ENCODE measurements at regions not wholly inside any gene's neighbourhood (a gene's known extent, or its start where the extent isn't known, plus 50 kb on each side); places are given as distances from the start of the nearest gene placed in this dataset.

GRCh38 chr15:94917068-94917467 lies 685.7 kb downstream of the MCTP2 start:
- no peak for DNase-seq (ENCODE audit: low read depth)

- no peak for DNase-seq (ENCODE audit: low read depth)
Observed at GRCh38 chr15:94921936-94922335, 690.6 kb downstream of the MCTP2 start.

- DNase-seq (ENCODE audit: low read depth) = no peak
Observed at GRCh38 chr15:94924057-94924456, 692.7 kb downstream of the MCTP2 start.

DNA sequence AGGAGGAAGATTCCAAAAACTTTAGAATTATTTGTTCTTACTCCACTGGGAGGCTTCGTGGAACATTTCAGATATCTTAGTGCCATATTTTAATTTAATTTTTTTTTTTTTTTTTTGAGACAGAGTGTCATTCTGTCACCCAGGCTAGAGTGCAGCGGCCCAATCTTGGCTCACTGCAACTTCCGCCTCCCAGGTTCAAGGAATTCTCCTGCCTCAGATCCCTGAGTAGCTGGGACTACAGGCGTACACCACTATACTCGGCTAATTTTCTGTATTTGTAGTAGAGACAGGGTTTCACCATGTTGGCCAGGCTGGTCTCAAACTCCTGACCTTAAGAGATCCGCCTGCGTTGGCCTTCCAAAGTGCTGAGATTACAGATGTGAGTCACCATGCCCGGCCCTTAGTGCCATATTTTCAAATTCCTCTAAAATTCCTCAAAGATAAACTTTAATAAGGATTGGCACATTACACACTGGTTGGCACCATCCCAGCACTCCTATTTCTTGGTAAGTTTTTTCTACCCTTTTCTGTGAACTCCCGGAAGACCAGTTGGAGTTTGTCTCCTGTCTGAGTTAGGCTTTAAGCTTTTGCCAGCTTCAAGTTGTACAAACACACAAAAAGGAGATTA lies 693.7 kb downstream of the MCTP2 start:
- no peak for DNase-seq (ENCODE audit: low read depth)

- DNase-seq (ENCODE audit: low read depth) = no peak
Observed at GRCh38 chr15:94925680-94926079, 694.3 kb downstream of the MCTP2 start.

DNA sequence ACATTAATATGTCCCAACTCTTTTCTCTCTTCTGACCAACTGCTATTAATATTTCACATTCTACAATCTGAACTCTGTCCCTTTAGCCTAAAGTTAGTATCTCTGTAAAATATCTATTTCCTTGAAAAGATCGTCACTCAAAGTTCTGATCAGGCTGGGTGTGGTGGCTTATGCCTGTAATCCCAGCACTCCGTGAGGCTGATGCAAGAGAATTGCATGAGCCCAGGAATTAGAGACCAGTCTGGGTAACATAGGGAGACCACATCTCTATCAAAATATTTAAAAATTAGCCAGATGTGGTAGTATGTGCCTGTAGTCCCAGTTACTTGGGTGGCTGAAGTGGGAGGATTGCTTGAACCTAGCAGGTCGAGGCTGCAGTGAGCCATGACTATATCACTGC lies 695.6 kb downstream of the MCTP2 start:
- no peak for DNase-seq (ENCODE audit: low read depth)

DNA sequence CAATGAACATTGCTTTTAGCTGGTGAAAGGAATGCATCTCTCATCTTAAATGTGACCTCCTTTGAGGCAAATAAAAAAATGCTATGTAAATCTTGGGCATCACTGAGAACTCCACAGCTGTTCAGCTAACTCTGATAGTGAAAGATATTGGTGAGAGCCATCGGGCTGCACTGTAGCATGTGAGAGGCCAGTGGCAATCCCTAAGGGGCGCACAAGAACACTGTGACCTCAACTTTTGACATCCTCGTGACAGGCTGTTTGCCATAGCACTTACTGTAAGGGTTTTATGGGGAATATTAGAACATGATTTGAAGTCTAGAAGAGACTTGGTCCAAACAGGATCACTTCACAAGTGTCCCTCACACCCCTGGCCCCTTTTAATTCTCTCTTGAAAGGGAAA lies 697.9 kb downstream of the MCTP2 start:
- no peak for DNase-seq (ENCODE audit: low read depth)

- no peak for DNase-seq (ENCODE audit: low read depth)
Observed at GRCh38 chr15:94930441-94930840, 699.1 kb downstream of the MCTP2 start.

GRCh38 chr15:94930960-94931359 lies 699.6 kb downstream of the MCTP2 start:
- DNase-seq (ENCODE audit: low read depth) = no peak

DNA sequence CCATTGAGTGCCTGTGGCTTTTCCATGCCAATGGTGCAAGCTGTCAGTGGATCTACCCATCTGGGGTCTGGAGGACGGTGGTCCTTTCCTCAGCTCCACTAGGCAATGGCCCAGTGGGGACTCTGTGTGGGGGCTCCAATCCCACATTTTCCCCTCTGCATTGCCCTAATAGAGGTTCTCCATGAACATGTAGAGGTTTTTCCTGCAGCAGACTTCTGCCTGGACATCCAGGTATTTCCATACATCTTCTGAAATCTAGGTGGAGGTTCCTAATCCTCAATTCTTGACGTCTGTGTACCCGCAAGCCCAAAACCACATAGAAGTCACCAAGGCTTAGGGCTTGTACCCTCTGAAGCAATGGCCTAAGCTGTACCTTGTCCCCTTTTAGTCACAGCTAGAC lies 703.1 kb downstream of the MCTP2 start:
- no peak for DNase-seq (ENCODE audit: low read depth)

- DNase-seq (ENCODE audit: low read depth) = no peak
Observed at GRCh38 chr15:94937242-94937641, 705.9 kb downstream of the MCTP2 start.

- DNase-seq (ENCODE audit: low read depth) = no peak
Observed at GRCh38 chr15:94943888-94944287, 712.5 kb downstream of the MCTP2 start.

DNA sequence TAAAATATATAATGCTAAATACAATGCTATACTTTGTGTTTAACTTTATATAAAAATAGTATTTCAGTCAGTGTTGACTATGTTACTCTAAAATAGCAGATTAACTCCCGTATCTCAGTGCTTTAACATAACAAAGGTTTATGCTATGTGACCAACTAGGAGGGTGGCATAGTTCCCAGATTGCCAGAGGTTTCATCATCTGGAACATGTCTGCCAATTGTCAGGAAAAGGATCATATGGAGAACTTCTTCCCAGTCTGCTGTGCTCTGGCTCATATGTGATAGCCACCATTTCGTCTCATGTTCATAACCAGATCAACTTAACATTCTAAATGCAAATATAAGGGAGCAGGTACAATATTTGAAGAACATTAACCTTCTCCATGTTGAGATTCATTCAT lies 720.2 kb downstream of the MCTP2 start:
- DNase-seq (ENCODE audit: low read depth) = no peak

DNA sequence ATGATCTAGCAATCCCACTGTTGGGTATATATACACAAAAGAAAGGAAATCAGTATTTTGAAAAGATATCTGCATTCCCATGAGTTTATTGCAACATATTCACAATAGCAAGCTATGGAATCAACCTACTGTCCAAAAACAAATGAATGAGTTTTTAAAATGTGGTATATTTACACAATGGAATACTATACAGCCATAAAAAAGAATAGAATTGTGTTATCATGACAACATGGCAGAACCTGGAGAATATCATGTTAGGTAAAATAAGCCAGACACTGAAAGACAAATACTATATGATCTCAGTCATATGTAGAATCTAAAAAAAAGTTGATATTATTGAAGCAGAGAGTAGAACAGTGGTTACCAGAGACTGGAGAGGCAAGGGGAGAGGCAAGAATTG lies 732.6 kb downstream of the MCTP2 start:
- no peak for DNase-seq (ENCODE audit: low read depth)

- DNase-seq (ENCODE audit: low read depth) = no peak
Observed at GRCh38 chr15:94965593-94965992, 734.2 kb downstream of the MCTP2 start.

GRCh38 chr15:94968133-94968532 lies 736.8 kb downstream of the MCTP2 start:
- DNase-seq (ENCODE audit: low read depth) = no peak

GRCh38 chr15:94970096-94970495 lies 738.7 kb downstream of the MCTP2 start:
- DNase-seq (ENCODE audit: low read depth) = no peak

GRCh38 chr15:94970802-94971201 lies 739.4 kb downstream of the MCTP2 start:
- DNase-seq (ENCODE audit: low read depth) = no peak

- DNase-seq (ENCODE audit: low read depth) = no peak
Observed at GRCh38 chr15:94972314-94972713, 741.0 kb downstream of the MCTP2 start.

DNA sequence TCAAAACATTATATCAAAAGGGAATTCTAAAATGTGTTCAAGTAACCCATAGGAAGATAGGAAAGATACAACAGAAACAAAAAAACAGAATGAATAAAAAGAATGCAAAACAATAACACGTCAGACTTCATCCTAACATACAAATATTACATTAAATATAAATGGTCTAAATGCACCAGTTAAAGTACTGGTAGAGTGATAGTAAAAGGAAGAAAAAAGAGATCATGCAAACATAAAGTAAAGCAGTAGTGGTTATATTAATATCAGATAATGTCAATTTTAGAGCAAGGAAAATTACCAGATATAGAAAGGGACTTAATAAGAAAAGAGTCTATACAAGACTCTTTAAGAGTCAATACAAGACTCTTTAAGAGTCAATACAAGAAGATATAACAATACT lies 755.7 kb downstream of the MCTP2 start:
- no peak for DNase-seq (ENCODE audit: low read depth)

DNA sequence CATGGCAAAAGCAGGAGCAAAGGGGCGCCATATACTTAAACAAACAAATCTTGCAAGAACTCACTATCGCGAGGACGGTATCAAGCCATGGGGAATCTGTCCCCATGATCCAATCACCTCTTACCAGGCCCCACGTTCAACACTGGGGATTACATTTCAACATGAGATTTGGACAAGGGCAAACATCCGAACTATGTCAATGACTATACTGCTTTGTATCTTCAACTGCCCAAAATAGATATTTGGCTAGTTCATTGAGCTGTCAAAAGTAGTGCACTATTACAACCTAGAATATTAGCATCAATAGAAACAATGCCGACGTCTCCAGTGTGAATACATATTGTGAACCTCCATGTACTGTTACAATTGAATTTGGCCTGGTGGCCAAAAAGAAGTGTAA lies 760.4 kb downstream of the MCTP2 start:
- no peak for DNase-seq (ENCODE audit: low read depth)

- DNase-seq (ENCODE audit: low read depth) = no peak
Observed at GRCh38 chr15:95009635-95010034, 778.3 kb downstream of the MCTP2 start.

GRCh38 chr15:95013381-95013780 lies 782.0 kb downstream of the MCTP2 start:
- DNase-seq (ENCODE audit: low read depth) = no peak

DNA sequence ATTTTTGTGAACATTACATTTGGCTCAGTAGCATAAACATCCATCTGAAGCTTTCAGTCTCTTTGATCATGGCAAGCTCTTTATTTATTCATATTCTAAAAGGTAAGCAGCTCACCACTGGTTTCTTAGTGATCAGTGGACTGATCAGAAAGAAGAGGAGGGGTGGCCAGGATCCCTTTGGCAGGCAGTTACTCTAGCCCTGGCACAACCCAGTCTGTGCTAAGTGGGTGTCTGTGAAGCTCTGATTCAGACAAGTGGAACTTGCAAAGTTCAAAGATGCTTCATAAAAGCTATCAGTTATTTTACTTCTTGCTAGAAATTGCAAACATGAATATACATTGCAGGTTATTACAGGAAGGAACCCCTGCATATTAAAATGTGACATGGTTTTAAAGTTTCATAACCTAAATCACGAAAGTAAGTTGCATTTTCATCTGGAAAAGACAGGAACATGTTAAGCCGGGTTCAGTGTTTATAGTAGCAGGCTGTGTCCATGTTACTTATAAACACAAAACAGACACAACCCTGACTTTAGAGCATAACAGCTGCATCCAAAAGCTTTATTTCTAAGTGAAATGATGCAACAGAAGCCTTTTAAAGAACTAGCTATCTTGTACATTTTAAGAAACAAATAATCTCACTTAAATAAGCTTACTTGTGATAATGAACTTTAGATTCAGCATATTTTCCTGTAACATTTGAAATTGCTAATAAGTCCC lies 785.3 kb downstream of the MCTP2 start:
- DNase-seq (ENCODE audit: low read depth) = no peak
